Stimulated activated CD4-positive, alpha-beta T cell treated with anti-CD3 and anti-CD28 coated beads, Interleukin-12 subunit alpha, Interleukin-12 subunit beta, amount 100 ng/mL, for 48 hours (primary cell): ENCODE measurements at regions not wholly inside any gene's neighbourhood (a gene's known extent, or its start where the extent isn't known, plus 50 kb on each side); places are given as distances from the start of the nearest gene placed in this dataset.

ENCODE experiments used
- DNase-seq, 3 donors: peaks; one replicate each; pipeline ENCODE4 v3.0.0-alpha.2; 2020; ENCODE audit warnings: low read depth in 2 of 3, low spot score in 1 of 3

DNA sequence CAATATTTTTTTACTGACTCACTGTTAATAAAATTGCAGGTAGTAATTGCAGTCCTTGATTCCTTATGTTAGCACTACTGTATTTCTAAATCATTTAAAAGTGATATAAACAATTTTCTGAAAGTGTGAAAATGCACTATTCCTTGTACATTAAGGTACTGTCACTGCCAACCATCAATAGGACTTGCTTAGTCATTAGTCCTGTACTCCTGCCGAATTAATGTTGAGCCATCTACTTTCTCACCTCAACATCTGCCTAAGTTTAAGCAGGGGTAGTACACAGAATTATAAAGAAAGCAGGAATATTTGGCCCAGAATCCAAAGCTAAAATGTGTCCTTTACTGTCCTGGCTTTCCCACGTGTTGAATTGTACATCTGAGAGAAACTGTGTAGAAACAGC lies 87.0 kb upstream of the TRPC3 start:
- no peak for DNase-seq

DNA sequence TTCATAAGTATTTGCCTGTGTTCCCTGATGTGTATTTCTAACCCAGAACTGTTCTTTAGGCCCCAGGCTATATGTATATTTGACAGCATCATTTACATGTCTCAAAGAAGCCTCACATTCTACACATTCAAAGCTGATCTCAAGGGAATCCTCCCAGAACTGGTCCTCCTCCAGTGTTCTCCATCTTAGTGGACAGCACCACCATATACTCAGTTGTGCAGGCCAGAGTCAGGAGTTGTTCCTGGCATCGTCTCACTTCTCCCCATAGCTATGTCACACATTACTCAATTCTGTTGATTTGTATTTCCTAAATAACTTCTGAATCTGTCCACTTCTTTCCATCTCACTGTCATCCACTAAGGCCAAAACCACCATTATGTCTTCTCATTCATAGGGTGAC lies 82.8 kb upstream of the TRPC3 start:
- no peak for DNase-seq

DNA sequence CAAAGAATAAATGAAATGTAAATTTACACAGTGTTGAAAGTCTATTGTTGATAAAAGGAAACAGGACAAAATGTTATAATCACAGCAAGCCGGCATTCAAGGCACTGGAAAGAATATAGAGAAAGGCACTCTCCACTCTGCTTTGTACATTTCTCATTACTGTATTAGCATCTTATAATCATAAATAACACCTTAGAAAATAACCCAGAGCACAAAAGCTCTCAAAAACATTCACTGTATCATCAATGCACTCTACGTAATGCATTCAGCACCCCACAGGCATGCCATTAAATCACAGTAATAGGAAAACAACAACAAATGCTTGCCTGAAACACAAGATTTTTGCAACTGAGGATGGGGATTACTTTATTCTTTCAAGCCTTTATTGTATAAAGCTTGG lies 75.3 kb upstream of the TRPC3 start:
- DNase-seq: no peak

DNA sequence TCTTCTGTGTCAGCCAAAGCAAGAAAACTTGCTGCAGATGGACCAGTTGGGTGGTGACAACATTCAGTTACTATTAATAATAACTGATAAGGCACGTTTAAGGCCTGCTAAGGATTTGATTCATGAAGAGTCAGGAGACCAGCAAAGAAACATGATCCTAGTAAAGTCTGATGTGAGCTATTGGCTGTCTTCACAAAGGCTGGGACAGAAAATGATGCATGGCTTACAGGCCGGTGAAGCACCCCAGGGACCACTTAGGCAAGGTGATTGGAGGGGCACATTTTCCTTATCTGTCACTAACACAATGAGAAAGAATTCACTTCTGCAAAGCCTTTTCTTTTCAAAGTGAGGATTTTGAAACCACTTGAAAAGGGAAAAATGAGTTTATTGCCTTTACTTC lies 65.4 kb upstream of the TRPC3 start:
- DNase-seq: no peak

DNA sequence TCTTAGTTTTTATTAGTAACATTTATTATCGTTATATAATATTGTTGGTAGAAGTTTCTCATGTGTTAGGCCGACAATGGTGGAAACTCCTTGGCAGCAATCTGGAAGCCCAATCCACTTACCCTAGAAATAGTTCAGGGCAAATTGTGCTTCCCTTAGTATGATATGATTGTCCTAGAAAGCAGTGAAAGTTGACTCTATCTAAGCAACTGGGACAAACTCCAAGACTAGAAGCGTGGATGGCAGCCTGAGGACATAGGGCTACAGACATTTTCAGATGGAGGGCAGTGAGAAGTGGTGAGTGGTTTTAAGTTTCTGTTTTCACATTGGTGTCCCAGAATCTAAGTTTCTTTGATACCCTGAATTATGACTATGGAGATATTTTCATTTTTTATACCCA lies 63.3 kb upstream of the TRPC3 start:
- no peak for DNase-seq

DNA sequence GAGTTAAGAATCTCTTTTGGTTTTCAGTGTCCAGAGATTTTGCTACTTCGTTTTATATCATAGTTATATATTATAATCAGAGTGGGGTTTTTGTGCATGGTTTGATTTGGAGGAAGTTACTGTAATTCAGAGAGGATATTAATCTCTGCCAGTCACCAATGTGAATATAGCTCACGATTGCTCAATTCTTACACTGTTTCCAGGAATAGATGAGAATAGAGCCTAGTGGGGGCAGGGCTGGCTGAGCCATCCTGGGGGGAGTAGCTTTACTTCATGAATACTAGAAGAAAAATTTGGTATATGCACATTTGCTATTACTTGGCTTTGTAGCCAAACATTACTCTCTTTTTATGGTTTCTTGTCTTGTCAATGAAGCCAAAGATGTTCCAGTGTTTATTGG lies 60.9 kb upstream of the TRPC3 start:
- no peak for DNase-seq

DNA sequence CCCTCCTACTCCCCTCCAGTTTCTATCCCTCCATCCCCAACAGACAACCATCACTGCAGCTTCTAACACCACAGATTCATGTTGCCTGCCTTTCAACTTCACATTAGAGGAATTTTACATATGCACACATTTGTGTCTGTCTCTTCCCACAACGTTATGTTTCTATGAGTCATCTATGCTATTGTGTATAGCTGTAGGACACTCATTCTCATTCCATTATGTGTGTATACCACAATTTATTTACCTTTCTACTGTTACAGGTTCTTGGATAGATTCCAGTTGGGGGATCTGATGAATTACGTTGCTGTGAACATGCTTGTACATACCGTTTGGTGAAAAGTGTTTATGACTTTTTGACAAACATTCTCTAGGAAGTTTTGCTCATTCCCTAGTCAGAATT lies 58.8 kb upstream of the TRPC3 start:
- DNase-seq: no peak

DNA sequence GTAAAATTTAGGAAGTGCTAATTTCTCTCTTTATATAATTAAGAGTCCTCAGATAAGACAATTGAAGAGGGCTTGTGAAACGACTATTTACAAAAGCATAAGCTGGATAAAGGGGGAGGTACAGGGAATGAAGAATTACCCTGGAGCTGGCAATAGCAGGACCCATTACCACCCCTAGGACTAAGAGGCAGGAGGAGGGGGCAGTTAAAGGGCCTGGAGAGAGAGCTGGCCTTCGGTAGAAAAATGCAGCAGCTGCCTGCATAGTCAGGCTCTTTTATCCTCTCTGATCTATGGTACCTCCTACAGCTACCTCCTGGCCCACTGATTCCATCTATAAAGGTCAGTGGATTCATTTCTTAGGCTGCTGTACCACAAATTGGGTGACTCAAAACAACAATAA lies 57.7 kb upstream of the TRPC3 start:
- no peak for DNase-seq

DNA sequence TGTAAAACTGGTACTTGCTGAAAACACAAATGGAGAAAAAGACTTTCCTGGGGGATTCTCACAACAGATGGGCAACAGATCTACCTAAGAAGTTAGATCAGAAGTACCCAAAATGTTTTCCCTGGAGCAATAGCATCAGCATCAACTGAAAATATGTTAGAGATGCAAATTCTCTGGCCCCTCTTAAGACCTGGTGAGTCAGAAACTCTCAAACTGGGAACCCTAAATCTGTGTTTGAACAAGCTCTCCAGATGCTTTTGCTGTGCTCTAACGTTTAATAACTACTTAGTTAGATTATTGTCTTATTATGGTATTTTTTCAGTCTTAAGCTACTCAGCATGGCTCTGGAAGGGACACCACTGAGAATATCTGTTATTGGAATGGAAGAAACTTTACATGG lies 55.2 kb upstream of the TRPC3 start:
- DNase-seq: no peak

DNA sequence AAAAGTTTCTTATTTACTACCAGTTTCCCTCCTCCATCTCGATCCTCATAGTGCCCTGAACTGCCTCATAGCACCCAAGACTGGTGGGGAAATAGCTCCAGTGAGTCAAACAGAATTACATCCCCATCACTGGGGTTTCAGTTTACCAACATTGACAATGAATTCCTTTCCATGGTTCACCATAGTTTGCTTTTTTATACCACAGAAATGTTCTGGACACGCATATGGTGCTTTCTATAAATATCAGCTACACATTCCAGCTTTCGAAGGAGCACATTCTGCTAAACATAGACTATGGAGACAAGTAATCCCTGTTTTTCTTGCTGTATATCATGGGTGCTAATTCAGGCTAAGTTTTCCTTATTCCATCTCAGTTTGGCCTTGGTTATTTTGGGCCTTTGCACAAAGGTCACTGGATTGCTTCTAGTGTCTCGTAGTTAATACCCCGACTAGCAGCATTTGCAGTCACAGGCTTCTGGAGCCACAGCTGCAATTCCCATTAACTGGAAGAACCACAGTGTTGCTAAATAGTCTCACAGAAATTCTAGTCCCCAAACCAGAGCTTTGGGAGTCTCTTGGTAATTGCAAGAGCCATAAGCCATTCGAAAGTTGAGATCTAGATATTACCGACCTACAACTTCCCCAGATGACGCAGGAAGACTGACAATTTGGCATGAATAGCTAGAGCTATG lies 53.4 kb upstream of the TRPC3 start:
- no peak for DNase-seq

DNA sequence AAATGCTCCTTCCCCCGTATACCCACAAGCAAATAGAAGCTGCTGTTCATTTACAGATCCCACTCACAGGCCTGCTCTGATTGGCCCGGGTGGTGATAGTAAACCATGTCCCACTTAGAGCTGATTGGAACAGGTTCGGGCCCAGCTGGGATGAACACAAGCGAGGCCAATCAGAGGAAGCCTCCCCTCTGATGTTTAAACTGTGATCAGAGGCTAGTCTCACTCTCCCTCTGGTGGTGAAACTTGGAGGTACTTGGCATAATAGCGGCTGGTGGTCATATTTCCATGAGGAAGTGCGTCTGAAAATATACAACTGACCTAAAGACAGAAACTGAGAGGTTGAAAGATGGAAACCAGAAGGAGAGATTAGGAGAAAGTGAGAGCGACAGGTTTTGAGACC lies 51.5 kb upstream of the TRPC3 start:
- DNase-seq: peak; percentile 2 to 22 (median 5)
